ENCODE measurements at regions not wholly inside any gene's neighbourhood (a gene's known extent, or its start where the extent isn't known, plus 50 kb on each side); places are given as distances from the start of the nearest gene placed in this dataset.
A peak's percentile ranks its signal among the peaks of the same experiment; 100 is the strongest.
"Not testable (repeated sequence)": the region's sequence is repeated elsewhere in the genome, so short reads cannot be mapped to it uniquely, and the experiment has no call there.

DNA sequence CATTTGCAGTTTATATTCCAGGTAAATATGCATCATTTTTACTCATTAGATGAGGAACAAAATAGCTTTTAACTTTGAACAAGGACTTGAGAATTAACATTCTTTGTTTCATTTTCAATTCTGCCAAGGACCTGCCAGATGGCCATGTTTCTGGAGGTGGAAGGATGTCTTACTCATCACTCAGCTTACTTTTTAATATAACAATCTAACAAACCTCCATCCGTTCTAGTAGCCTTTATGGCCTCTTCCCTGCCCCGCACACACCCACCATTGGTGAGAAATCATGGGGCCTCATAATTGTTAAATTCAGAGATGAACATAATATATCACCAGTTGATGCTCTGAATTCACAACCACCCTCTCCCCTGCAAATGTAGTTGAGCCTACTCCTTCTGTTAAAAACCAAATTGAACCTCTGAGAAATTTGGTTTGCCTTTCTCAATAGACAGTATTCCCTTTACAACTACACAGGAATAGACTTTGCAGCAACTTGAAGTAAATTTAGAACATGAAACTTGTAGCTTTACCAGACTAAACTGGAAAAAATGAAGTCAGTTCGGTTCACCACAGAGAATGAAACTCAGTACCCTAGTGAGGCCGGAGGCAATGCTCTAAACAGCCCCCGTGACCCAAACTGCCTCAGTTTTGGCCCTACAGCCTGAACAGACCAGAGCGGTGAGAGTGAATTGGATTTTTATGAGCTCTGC is 50.1 kb upstream of the ACSL4 start:
- no peak for DNase-seq

DNA sequence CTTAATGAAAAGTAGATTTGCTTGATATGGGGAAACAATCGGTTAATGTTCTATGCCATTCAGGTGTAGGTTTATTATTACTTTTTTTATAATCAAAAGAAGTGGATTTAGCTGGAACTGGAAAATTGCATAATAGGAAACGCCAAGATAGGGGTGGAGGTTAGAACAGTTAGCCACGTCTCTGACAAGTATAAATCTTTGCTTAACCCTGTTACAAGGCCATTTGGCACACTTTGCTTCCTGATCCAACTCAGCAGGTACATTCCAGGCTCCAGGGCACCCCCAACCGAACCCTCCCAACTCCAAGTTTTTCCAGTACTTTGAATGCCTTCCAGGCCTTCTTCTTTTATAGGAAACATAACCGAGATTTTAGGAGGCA is 50.6 kb upstream of the ACSL4 start:
- DNase-seq, result no peak

DNA sequence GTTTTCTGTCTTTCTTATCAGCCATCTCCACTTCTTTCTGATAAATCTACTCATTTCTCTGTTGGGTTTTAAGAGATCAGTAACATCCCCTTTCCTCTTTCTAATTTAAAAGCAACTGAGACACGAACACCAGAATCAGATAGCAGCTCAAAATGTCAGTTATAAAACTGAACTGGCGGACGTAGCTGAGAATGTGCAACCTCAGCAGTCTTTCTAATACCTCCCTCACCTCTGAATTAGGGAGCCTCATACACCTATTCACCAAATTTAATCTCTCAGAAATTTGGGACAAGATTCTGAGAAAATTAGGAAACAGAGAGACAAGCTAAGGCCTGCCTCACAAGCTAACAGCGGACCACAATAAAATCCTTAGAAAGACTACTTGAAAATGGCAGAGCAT is 52.0 kb upstream of the ACSL4 start:
- peak; percentile 37 for DNase-seq

DNA sequence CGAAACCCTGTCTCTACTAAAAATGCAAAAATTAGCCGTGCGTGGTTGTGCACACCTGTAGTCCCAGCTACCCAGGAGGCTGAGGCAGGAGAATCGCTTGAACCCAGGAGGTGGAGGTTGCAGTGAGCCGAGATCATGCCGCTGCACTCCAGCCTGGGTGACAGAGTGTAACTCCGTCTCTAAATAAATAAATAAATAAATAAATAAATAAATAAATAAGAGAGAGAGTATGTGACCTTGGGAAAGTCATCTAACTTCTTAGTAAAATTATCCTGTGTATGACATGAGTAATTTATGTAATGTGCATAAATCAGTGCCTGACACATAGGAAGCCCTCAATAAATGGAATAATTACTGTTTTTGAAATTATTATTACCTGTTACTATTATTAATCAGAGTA is 57.5 kb upstream of the ACSL4 start:
- not testable (repeated sequence) for DNase-seq

DNA sequence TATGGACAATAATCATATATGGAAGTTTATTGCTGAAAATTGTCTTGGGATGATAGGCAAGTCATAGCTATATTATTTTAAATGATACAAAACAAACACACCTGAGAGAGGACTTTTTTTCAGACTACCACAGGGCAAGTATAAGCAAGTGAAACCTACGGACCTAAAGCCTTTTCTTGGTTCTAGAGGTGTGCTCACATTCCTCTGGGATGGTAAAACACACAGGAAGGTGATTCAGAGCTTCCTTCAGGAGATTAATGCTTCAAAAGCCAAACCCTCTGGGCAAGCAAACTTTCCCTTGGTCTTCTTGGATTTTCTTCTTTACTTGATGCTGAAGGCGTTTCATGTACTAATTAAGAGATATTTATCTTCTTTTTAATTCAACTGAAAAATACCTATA is 60.1 kb upstream of the ACSL4 start:
- DNase-seq, result no peak

DNA sequence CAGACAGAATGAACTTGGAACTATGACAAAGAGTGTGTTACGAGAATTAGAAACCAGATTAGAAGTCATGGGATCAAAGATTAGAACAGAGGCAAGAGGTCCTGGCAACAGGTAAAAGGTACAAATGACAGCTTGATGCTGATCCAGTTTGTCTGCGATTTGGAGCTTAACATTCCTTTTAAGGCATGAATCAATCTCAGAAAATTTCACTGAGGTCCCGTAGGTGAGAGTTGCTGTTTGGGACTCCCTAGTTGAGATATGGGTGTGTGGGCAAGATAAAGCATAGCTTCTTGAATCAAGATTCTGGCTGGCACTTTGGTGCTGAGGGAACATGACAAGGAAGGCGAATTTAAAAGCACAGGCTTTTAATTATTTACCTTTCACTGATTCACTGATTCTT is 62.6 kb upstream of the ACSL4 start:
- DNase-seq, result no peak

DNA sequence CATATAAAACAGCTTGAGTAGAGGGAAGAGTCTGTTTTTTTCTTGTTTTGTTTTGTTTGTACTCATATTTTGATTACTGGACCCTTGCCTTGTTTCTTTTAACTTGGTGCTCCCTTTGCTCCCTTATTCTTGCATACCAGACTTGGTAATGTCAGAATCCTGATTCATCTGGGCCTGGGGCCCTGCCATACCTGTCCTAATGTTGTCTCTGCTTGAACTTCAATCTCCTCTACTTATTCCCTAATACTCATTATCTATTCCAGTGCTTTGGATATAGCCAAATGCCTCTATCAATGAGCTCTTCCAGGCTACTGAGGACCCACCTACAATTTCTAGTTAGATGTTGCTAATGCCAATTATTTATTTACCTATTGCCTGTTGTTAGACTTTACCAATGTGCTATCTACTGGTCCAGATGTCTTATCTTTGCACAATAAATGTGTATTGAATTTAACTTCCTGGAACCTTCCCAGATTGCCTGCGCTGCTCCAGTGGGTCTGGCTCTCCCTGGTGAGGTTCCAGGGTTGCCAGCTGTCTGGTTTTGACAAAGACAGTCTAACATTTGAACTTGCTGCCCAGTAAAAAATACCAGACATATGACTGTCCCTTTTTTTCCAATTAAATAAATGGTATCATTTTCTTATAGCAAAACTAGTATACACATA is 64.4 kb upstream of the ACSL4 start:
- DNase-seq, result no peak

DNA sequence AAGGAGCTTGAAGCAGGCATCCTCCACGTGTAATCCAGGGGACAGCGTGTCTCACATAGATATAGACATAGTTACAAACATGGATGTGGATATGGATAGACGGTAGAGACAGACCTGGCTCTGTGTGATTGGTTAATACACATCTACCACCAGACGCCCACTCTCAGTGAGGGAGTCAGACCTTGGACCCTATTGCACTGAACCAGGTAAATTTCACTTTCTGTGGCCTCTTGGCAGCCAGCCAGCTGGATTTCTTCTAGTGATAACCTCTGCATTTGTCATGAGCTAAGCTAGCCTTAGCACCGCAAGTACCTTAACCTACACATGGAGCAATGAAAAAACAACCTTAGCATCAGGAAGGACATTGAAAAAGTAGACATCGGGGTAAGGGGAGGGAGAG is 79.2 kb upstream of the ACSL4 start:
- DNase-seq, result no peak

DNA sequence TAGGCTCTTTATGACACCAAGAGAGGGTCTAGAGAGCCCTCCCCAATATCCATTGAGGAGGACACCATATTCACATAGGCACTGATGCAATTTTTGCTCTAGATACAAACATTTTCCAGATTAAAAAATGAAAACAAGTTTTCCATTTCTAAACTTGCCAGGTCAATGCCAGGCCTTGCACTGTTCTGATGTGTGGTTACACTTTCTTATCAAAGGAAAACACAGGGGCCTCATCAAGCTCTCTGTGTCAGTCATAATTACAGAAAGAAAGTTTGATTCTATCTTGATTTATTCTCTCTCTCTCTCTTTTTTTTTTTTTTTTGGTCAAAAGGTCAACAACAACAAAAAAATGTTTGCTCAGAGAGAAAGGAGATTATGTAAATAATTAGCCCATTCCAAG is 80.2 kb upstream of the ACSL4 start:
- DNase-seq, result peak; percentile 78

DNA sequence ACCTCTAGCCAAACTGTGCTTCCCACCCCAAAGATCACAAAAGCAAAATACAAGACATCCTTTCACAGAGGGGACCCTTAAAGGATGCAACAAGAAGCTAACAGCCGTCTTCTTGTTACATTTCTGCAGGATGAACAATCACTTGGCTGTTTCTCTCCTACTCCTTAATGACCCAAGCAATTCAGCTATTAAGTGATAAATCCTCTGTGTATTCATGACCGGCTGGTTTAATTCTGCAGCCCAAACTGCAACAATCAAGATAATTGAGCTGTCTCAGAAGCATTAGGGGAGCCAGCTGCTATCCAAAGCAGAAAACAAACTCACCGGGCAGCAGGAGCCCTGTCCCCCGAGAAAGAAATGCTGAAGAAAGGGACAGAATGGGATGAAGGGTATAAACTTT is 85.9 kb upstream of the ACSL4 start:
- no peak for DNase-seq

DNA sequence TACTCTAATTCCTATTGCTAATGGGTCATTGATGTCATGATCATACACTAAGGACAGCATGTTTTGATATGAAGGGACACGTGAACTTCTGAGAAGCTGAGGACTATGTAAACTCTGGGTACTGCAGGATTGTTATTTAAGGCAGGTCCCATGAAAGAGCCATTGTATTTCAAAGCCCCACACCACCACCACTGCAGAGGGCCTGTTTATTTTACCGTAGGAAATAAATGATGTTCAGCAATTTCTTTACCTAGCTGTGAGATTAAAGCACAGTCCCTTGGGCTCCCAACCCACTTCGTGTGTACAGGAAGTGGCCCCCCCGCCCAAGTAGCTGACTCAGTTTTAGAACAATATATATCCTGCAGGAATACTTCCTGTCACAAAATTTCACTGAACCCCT is 89.8 kb upstream of the ACSL4 start:
- DNase-seq, result no peak

DNA sequence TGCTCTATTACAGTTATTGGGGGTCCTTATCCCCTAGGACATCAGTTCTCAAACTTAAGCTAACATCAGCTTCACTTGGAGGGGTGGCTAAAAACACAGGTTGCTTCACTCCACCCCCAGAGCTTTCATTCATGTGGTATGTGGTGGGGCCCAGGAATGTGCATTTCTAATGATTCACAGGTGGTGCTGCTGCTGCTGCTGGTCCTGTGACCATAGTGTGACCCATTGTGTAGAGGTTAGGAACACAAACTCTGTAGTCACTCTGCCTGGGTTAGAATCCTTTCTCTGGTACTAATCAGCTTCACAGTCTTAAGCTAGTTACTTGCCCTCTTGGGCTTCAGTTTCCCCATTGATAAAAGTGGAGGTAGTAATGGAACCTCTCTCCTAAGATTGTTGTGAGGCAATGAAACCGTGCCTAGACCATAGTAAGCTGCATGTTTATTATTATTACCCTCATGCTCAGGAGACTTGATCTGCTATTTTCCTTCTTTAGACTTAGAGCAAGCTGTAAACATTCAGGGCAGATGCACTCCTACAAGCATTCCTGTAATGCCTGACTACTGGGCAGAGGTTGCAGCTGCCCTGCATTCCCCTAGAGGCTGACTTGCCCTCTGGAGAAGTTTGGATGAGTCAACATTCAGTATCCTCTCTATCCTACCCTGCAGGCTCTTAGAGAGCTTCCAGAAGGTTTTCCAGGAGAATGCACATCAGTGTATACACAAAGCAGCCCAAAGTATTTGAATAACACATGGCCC is 94.1 kb upstream of the ACSL4 start:
- no peak for DNase-seq

DNA sequence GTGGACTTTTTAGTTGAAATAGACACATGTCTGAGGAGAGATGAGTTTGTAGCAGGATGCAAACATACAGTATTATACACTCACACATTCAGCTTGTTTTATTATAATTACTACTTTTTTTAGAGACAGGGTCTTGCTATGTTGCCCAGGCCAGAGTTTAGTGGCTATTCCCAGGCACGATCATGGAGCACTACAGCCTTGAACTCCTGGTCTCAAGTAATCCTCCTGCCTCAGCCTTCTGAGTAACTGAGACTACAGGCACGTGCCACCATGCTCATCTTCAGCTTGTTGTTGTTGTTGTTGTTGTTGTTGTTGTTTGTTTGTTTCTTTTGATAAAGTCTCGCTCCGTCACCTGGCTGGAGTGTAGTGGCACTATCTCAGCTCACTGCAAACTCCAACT is 94.7 kb upstream of the ACSL4 start:
- DNase-seq, result no peak

DNA sequence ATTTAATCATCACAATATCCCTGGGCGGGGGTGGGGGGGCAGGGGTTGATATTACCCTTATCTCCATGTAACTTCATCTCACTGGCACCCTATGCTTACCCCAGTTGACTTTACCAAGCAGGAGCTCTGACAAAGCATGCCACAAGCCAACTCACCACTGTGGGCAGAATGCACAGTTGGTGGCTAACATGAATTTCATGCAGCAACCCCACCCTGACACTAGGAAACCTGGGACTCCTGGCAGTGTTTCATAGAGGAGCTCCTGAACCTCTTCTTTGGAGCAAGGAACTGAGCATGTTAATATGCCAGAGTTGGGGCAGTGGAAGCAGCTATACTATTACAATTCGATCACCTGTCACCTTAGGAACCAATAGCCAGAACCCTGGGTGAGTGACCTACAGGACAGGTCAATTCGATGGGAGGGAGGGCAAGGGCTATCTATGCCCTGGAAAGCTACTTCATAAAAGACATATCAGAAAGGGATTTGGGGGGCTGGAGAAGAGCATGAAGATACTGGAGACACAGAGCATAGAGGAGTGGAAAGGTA is 97.2 kb upstream of the ACSL4 start:
- peak; percentile 29 for DNase-seq

DNA sequence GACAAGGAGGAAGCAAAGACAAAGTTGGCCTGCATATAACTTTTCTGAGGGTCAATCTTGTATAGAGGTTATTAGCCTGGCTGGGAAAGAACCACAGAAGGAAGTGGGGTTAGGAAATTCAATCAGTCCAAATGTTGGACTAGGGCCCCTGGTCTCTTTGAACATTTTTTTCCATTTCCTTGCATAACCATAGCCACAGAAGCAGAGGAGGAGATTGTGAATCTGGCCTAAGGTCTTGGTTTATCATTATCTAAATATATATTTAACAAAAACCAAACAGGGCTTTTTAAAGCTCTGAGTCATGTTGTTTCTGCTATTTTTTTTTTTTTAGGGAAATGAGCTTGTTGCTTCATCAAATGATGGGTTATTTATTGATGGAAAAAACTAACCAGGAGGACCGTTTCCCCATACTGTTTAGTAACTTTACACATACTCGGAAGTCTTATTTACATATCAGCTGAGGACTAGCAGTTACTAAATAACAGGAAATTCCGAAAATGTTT is 97.7 kb upstream of the ACSL4 start:
- DNase-seq, result peak; percentile 23

DNA sequence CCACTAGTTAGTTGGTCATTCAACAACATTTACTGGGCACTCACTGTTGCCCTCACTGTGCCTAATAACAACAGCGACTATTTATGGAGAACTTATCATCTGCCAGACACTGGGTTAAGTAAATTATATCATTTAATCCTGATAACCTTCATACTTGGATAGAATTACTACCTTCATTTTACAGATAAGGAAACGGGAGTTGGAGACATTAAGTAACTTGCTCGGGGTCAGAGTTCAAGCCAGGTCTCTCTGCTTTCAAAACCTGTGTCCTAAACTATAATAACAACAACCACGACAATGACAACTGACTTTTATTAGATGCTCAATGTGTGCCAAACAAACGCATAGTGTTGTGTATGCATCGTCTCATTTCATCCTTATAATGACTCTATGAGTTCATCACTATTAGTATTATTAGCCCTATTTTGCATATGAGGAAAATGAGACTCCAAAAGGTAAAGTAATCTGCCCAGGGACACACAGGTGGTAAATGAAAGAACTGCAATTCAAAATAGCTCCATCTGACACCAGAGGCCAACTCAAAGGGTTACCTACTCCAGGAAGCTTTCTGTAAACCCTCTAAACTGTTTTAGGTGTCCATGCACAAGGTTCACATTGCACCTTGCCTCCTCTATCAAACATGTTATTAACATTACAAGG is 98.4 kb upstream of the ACSL4 start:
- no peak for DNase-seq

DNA sequence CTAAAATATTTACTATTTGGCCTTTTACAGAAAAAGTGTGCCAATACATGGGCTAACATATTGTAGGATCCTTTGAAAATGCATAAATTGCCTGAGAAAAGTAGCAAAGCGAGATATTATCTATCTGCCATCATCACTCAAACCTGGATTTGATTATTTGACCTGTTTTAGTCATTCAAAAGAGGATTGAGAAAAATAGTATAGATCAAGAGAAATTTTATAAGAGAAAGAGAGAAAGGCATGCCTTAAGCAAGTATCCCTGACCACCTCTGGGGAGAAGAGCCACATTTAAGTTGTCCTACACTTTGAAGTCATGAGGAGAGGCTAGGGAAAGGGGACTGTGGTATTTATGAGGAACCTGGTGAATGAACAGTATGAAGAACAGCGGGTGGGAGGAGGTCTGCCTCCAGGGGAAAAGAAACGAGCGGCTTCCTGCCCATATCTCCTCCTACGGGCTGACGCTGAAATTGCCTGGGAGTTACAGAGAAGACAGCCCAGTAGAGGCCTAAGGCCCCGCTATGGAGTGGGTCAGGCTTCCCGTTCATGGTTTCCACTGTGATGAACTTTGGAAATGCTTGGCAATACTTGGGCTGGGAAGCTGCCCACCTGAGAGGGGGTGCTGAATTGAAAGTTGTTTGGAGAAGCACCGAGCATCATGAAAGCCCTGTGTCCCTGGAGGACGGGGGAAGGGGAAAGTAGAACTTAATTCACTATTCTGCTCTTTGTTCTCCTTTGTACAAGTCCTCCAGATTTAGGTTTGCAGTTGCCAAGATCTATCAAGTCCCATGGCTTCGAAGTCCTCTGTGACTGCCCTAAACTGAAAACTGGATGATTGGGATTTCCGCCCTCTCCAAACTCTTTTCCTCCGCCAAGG is 106.9 kb upstream of the ACSL4 start:
- DNase-seq, result peak; percentile 77

DNA sequence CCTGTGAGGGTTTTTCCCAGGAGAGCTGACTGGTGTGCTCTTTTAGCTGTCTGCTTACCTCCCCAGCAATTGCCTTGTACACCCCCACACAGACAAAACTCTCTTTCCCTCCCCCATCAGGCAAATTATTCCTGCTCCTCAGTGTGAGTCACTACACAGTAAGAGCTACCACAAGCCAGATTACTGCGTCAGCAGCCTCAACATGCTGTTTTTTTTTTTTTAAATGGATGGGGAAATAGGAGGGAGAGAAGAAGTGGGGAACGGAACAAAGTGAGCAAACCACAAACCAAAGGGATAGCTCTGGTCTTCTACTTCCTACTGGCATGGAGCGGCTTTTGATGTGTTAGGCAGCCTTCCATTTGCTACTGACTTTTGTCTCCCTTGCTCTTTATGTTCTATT is 107.5 kb upstream of the ACSL4 start:
- peak; percentile 85 for DNase-seq

DNA sequence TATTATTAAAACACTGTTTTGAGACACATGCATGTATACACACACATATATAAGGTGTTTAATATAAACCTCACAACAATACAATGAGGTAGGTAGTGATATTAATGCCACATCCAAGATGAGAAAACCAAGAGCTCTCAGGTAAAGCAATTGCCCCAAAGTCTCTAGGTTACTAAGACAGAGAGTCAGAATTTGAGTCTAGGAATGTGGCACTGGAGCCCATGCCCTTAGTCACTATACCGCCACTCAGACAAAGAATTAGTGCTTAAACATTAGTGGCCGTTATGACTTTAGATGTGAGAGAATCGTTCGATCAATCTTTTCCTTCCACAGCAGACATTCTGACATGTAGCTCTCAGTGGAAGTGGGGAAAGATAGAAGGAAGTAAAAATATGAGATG is 108.2 kb upstream of the ACSL4 start:
- DNase-seq, result no peak

DNA sequence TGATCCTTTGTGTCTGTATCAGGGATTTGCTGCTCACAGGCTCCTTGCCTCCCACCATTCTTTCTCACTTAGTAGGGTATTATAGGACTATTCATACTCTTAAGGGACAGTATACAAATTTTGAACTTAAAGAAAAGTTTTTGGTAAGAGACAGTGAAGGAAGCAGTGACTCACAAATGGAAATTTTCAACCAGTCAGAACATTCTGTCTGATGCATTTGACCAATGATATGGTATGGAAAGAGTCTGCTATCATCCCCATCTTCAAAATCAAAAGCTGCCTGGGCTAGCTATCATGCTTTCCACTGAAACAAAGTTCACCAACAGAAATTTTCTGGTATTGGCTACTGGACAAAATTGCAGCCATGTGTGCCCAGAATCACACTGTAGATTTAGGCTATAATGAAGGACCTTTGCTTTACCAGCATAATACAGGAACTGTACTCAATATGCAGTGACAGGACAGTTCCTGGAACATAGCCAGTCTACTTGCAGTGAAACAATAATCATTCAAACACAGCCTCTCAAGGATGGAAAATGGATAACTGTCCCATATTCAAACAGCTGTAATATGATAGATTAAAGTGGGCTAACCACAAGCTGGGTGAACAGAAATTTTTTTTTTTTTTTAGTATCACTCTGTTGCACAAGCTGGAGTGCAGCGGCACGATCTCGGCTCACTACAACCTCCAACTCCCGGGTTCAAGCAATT is 109.0 kb upstream of the ACSL4 start:
- peak; percentile 94 for DNase-seq

DNA sequence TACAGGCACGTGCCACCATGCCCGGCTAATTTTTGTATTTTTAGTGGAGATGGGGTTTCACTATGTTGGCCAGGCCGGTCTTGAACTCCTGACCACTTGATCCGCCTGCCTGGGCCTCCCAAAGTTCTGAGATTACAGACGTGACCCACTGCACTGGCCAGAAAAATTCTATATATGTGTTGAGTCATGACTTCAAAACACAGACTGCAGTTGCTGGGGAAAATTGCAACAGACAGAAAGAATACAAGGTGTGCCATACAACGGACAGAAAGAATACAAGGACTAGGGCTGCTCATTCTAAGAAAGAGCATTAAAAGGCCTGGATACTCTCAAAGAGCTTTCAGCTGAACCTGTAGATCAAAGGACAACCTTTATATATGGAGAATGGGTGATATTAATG is 109.6 kb upstream of the ACSL4 start:
- DNase-seq, result no peak
